ENCODE measurements at regions not wholly inside any gene's neighbourhood (a gene's known extent, or its start where the extent isn't known, plus 50 kb on each side); places are given as distances from the start of the nearest gene placed in this dataset.

DNA sequence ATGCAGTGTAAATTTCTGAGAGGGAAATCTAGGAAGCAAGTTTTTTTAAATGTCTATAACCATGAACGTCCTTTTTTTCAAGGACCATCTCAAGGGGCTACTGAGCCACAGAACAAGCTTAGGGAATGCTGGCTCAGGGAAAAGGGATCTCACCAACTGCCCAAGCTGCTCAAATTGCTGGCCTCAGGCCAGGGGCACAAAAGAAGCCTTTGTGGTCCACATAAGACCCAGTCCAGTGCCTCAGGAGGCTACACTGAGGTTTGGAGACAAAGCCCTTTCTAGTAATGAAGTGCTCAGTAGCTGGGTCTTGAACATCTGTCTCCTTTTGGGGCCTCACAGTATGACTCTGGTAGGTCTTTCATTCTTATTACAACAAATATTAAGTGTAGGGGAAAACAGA lies 305.5 kb downstream of the RAB28 start:
- TF ChIP-seq, protein P1, sequence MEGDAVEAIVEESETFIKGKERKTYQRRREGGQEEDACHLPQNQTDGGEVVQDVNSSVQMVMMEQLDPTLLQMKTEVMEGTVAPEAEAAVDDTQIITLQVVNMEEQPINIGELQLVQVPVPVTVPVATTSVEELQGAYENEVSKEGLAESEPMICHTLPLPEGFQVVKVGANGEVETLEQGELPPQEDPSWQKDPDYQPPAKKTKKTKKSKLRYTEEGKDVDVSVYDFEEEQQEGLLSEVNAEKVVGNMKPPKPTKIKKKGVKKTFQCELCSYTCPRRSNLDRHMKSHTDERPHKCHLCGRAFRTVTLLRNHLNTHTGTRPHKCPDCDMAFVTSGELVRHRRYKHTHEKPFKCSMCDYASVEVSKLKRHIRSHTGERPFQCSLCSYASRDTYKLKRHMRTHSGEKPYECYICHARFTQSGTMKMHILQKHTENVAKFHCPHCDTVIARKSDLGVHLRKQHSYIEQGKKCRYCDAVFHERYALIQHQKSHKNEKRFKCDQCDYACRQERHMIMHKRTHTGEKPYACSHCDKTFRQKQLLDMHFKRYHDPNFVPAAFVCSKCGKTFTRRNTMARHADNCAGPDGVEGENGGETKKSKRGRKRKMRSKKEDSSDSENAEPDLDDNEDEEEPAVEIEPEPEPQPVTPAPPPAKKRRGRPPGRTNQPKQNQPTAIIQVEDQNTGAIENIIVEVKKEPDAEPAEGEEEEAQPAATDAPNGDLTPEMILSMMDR (IDR thresholded peaks at IDR 0.05): no peak
- no peak for TF ChIP-seq POLR2A (IDR thresholded peaks at IDR 0.05)
- no peak for TF ChIP-seq EP300 (IDR thresholded peaks at IDR 0.05)

Data from tibial nerve (tissue), 4 donors.